ENCODE measurements at regions not wholly inside any gene's neighbourhood (a gene's known extent, or its start where the extent isn't known, plus 50 kb on each side); places are given as distances from the start of the nearest gene placed in this dataset.
"Not testable (repeated sequence)": the region's sequence is repeated elsewhere in the genome, so short reads cannot be mapped to it uniquely, and the experiment has no call there.

GRCh38 chr2:91498065-91498449, 2806.6 kb downstream of the RPIA start:
- not testable (repeated sequence) for TF ChIP-seq POLR2AphosphoS5 (IDR thresholded peaks at IDR 0.05; ENCODE audit: insufficient read depth, low read depth, low read length); EZH2 (IDR thresholded peaks at IDR 0.05; ENCODE audit: borderline replicate concordance, low read depth, low read length, severe bottlenecking); POLR2A (IDR thresholded peaks at IDR 0.05; ENCODE audit: low read depth, low read length); FOS (IDR thresholded peaks at IDR 0.05; ENCODE audit: borderline replicate concordance, insufficient read depth, low read length); JUN (IDR thresholded peaks at IDR 0.05; ENCODE audit: borderline replicate concordance, insufficient read depth, insufficient read length, low read depth); MYC (IDR thresholded peaks at IDR 0.05; ENCODE audit: low read depth, low read length); GATA2 (IDR thresholded peaks at IDR 0.05; ENCODE audit: insufficient read depth, insufficient read length, low read depth, low read length)
- TF ChIP-seq, protein P1, sequence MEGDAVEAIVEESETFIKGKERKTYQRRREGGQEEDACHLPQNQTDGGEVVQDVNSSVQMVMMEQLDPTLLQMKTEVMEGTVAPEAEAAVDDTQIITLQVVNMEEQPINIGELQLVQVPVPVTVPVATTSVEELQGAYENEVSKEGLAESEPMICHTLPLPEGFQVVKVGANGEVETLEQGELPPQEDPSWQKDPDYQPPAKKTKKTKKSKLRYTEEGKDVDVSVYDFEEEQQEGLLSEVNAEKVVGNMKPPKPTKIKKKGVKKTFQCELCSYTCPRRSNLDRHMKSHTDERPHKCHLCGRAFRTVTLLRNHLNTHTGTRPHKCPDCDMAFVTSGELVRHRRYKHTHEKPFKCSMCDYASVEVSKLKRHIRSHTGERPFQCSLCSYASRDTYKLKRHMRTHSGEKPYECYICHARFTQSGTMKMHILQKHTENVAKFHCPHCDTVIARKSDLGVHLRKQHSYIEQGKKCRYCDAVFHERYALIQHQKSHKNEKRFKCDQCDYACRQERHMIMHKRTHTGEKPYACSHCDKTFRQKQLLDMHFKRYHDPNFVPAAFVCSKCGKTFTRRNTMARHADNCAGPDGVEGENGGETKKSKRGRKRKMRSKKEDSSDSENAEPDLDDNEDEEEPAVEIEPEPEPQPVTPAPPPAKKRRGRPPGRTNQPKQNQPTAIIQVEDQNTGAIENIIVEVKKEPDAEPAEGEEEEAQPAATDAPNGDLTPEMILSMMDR (IDR thresholded peaks at IDR 0.05; ENCODE audit: extremely low read depth in 1 of 2, insufficient read depth in 1 of 2, low read depth in 1 of 2, low read length in 2 of 2), result not testable (repeated sequence)
- TF ChIP-seq, protein P2, sequence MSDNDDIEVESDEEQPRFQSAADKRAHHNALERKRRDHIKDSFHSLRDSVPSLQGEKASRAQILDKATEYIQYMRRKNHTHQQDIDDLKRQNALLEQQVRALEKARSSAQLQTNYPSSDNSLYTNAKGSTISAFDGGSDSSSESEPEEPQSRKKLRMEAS (IDR thresholded peaks at IDR 0.05; ENCODE audit: insufficient read depth, insufficient read length), result not testable (repeated sequence)

Measured in endothelial cell of umbilical vein (primary cell).